DND-41 (cell line): ENCODE measurements at regions not wholly inside any gene's neighbourhood (a gene's known extent, or its start where the extent isn't known, plus 50 kb on each side); places are given as distances from the start of the nearest gene placed in this dataset.
"Not testable (repeated sequence)": the region's sequence is repeated elsewhere in the genome, so short reads cannot be mapped to it uniquely, and the experiment has no call there.

Experiments used
- ATAC-seq: fragments of 200-7000 bp; cut with Tn5 transposase; 3 replicates; pipeline ENCODE4 v1.9.1; 2021; ENCODE audit warnings: low read depth; ENCODE audit not compliant: insufficient read depth
- DNase-seq: peaks from one replicate; pipeline ENCODE4 v3.0.0-alpha.2; 2020
- H2AFZ ChIP-seq: 2 replicates; pipeline ENCODE4 v1.6.0; 2012; ENCODE audit warnings: low read depth, low read length
- H3K27ac ChIP-seq: 2 replicates; pipeline ENCODE4 v1.5.1; 2012; ENCODE audit warnings: low read length, inconsistent platforms
- H3K27me3 ChIP-seq: fragments of 200-600 bp; sonication (generic); 2 replicates; pipeline ENCODE4 v1.6.0; 2012; ENCODE audit warnings: low read length, mild to moderate bottlenecking, inconsistent platforms; ENCODE audit not compliant: insufficient read depth, poor library complexity
- H3K36me3 ChIP-seq: 2 replicates; pipeline ENCODE4 v1.5.1; 2012; ENCODE audit warnings: low read length, inconsistent platforms; ENCODE audit not compliant: insufficient read depth
- H3K4me1 ChIP-seq: 2 replicates; pipeline ENCODE4 v1.5.1; 2012; ENCODE audit warnings: mild to moderate bottlenecking, low read length; ENCODE audit not compliant: insufficient read depth
- H3K4me2 ChIP-seq: 2 replicates; pipeline ENCODE4 v1.6.0; 2012; ENCODE audit warnings: mild to moderate bottlenecking, moderate library complexity, low read length, inconsistent platforms; ENCODE audit not compliant: insufficient read depth
- H3K4me3 ChIP-seq, 2 experiments: fragments of 200-600 bp in 1 of 2; shearing (Covaris generic) in 1 of 2; 2 replicates each; pipeline ENCODE4 v1.5.1; 2012 to 2016; ENCODE audit warnings: inconsistent platforms in 2 of 2, low read length in 2 of 2, mild to moderate bottlenecking in 2 of 2, low read depth in 1 of 2, moderate library complexity in 1 of 2
- H3K79me2 ChIP-seq: 2 replicates; pipeline ENCODE4 v1.6.0; 2012; ENCODE audit warnings: low read length, inconsistent platforms; ENCODE audit not compliant: insufficient read depth
- H3K9ac ChIP-seq: 2 replicates; pipeline ENCODE4 v1.6.0; 2012; ENCODE audit warnings: low read depth, mild to moderate bottlenecking, inconsistent platforms, low read length, moderate library complexity
- H3K9me3 ChIP-seq: 2 replicates; pipeline ENCODE4 v1.5.1; 2012; ENCODE audit warnings: low read length, moderate library complexity, mild to moderate bottlenecking, inconsistent platforms; ENCODE audit not compliant: insufficient read depth, severe bottlenecking
- H4K20me1 ChIP-seq: 2 replicates; pipeline ENCODE4 v1.6.0; 2012; ENCODE audit warnings: low read length; ENCODE audit not compliant: insufficient read depth
- CTCF ChIP-seq: IDR thresholded peaks from 2 replicates; pipeline ENCODE4 v1.5.1; 2012; ENCODE audit warnings: borderline replicate concordance, low read length, moderate library complexity, mild to moderate bottlenecking; ENCODE audit not compliant: poor library complexity, severe bottlenecking; ENCODE audit errors: extremely low read depth
- EZH2 ChIP-seq: IDR thresholded peaks from 3 replicates; pipeline ENCODE4 v1.6.1; 2012; ENCODE audit warnings: borderline replicate concordance, low read depth, mild to moderate bottlenecking, moderate library complexity, low read length, inconsistent platforms; ENCODE audit not compliant: severe bottlenecking

GRCh38 chr7:97234494-97234893, 117.0 kb downstream of the SDHAF3 start:
- not testable (repeated sequence) for DNase-seq, H3K9ac ChIP-seq, H4K20me1 ChIP-seq, H3K4me3 ChIP-seq, H3K79me2 ChIP-seq, H3K36me3 ChIP-seq, H3K27me3 ChIP-seq, H3K27ac ChIP-seq, H3K4me2 ChIP-seq, H2AFZ ChIP-seq, H3K9me3 ChIP-seq, ATAC-seq, H3K4me1 ChIP-seq

GRCh38 chr7:97246317-97246716, 128.8 kb downstream of the SDHAF3 start:
- no peak overlapping the region for H3K9ac ChIP-seq
- H3K4me1 ChIP-seq = no peaks in the 10 kb centered on the region
- no peaks in the 10 kb centered on the region for H3K79me2 ChIP-seq
- no peak overlapping the region for H2AFZ ChIP-seq
- no peak for DNase-seq
- no peaks in the 10 kb centered on the region for H3K27me3 ChIP-seq
- H3K36me3 ChIP-seq = no peaks in the 10 kb centered on the region
- H3K4me3 ChIP-seq = no peak overlapping the region
- no peak overlapping the region for H3K4me2 ChIP-seq
- ATAC-seq = no peak
- H3K9me3 ChIP-seq = peaks cover 2% of the 10 kb centered on the region
- no peak for TF ChIP-seq CTCF
- TF ChIP-seq EZH2 = no peak
- no peaks in the 10 kb centered on the region for H4K20me1 ChIP-seq
- H3K27ac ChIP-seq = no peak overlapping the region

GRCh38 chr7:97258187-97258586, 140.7 kb downstream of the SDHAF3 start:
- not testable (repeated sequence) for DNase-seq, H3K9me3 ChIP-seq, H3K4me3 ChIP-seq, H3K9ac ChIP-seq, H3K27ac ChIP-seq, H3K27me3 ChIP-seq, H3K4me1 ChIP-seq, H3K4me2 ChIP-seq, H3K36me3 ChIP-seq, H2AFZ ChIP-seq, H4K20me1 ChIP-seq, H3K79me2 ChIP-seq, ATAC-seq

- Histone ChIP-seq H3K27ac (no peak overlapping the region), H3K9me3 (no peaks in the 10 kb centered on the region), H3K4me2 (no peak overlapping the region), H3K4me3 (no peak overlapping the region), H3K4me1 (no peaks in the 10 kb centered on the region), H3K9ac (no peak overlapping the region), H4K20me1 (no peaks in the 10 kb centered on the region), H3K79me2 (no peaks in the 10 kb centered on the region), H2AFZ (no peak overlapping the region), H3K27me3 (no peaks in the 10 kb centered on the region), H3K36me3 (no peaks in the 10 kb centered on the region)
- no peak for TF ChIP-seq EZH2
- TF ChIP-seq CTCF = no peak
- ATAC-seq (no peak), DNase-seq (no peak)
These were observed 152.2 kb downstream of the SDHAF3 start for GRCh38 chr7:97269741-97270140.
